ENCODE measurements at regions not wholly inside any gene's neighbourhood (a gene's known extent, or its start where the extent isn't known, plus 50 kb on each side); places are given as distances from the start of the nearest gene placed in this dataset.

- TF ChIP-seq CTCF (conservative IDR thresholded peaks at IDR 0.05; ENCODE audit: low read depth in 2 of 2) (no peak), ETS1 (IDR thresholded peaks at IDR 0.05) (no peak), POLR2AphosphoS5 (IDR thresholded peaks at IDR 0.05; ENCODE audit: low read depth) (no peak), REST (IDR thresholded peaks at IDR 0.05; ENCODE audit: unreplicated experiment) (no peak), EZH2 (IDR thresholded peaks at IDR 0.05; ENCODE audit: low read depth, unreplicated experiment) (no peak)
Measured at GRCh38 chrX:896256-896655, 265.7 kb downstream of the SHOX start.

All from GM23338 (cell line).